GM18951 (cell line): ENCODE measurements at regions not wholly inside any gene's neighbourhood (a gene's known extent, or its start where the extent isn't known, plus 50 kb on each side); places are given as distances from the start of the nearest gene placed in this dataset.

Experiments used
- POLR2A ChIP-seq: IDR thresholded peaks from 4 replicates; pipeline ENCODE4 v1.6.1; 2011; ENCODE audit warnings: mild to moderate bottlenecking; ENCODE audit not compliant: insufficient read length, insufficient read depth; ENCODE audit errors: extremely low read depth
- in situ Hi-C: fragments of 300-500 bp; cut with MboI; formaldehyde crosslinking; loops from one replicate; pipeline ENCODE4 v1.12.0; 2022; ENCODE audit warnings: low sequenced_read_pairs, mixed read lengths, inconsistent platforms; ENCODE audit not compliant: unreplicated experiment

DNA sequence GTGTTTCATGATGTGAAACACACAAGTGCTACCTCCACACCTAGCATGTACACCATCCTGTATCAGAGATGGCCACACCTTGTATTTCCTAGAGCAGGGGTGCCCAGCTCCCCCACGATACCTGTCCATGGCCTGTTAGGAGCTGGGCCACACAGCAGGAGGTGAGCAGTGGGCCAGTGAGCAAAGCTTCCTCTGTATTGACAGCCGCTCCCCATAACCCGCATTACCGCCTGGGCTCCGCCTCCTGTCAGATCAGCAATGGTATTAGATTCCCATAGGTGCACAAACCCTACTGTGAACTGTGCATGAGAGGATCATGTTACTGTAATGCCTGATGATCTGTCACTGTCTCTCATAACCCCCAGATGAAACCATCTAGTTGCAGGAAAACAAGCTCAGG, 145.6 kb upstream of the RNF32 start:
- in situ Hi-C loops: no loop called here
- no peak for TF ChIP-seq POLR2A

- in situ Hi-C loops: no loop called here
- TF ChIP-seq POLR2A: no peak
These were observed 146.6 kb upstream of the RNF32 start for GRCh38 chr7:156493942-156494341.

DNA sequence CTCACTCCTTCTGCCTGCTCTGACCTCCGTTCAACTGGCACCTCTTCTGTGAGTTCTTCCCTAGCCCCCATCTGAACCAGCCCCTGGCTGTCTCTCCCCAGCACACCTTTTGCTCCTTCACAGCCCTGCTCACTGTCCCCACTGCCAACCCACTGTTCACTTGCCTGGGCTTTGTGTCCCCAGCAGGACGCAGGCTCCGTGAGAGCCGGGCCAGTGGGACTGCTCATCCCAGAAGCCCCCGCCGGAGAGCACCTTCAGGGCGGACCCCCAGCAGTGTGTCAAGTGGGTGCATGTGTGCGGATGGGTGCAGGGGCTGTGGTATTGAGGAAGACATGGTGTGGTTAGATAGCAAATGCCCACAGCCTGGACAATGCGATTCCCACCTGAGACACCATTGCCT, 148.4 kb upstream of the RNF32 start:
- in situ Hi-C loops: no loop called here
- TF ChIP-seq POLR2A: no peak

- in situ Hi-C loops: no loop called here
- no peak for TF ChIP-seq POLR2A
These were observed 149.1 kb upstream of the RNF32 start for GRCh38 chr7:156491435-156491834.

GRCh38 chr7:156490021-156490800, 150.4 kb upstream of the RNF32 start:
- no peak for TF ChIP-seq POLR2A
- in situ Hi-C loops: no loop called here

DNA sequence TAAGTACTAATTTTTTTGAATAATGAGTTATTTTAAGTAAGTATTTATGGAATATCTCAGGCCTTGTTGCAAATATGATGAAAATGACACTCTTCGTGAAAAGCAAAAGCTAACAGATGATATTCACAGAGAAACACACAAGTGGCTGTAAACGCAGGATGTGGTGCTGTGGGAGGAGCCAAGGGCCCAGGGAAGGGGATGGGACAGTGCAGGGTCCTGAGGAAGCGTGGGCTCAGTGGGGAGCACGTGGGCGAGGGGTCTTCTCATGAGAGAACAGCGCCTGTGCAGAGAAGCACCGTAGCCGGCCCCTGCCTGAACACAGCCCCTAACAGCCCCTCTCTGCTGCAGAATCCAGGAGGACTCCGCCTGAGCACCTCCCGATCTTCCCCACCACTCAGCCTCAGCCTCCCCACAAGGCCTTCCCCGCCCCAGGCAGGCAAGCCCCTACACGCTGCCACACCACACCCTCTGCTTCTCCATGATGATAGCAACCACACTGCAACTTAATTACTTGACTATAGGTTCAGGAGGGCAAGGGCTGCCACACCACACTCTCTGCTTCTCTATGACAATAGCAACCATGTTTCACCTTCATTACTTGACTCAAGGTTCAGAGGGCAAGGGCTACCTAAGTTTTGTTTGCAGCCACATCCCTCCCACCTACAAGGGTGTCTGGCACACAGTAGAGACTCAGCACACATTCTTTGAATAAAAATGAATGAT, 152.6 kb upstream of the RNF32 start:
- in situ Hi-C loops: no loop called here
- TF ChIP-seq POLR2A: no peak

GRCh38 chr7:156480671-156481070, 159.9 kb upstream of the RNF32 start:
- in situ Hi-C loops: no loop called here
- no peak for TF ChIP-seq POLR2A

DNA sequence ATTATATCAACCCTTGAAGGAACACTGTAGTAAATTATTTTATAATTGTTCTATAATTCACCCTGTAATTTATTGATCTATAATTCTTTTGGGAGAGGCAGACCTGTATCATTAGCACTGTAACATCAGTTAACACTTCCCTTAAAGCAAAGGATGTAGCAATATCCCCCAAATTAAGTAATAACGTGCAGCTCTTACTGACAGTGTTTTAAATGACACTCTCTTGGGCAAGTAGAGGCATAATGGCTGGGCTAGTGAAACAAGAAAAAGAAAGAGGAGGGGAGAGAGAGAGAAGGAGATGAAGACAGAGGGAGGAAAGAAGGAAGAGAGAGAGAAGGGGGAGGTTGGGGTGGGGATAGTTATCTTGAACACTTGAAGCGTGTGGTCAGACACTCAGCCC, 161.0 kb upstream of the RNF32 start:
- no peak for TF ChIP-seq POLR2A
- in situ Hi-C loops: loop anchor here (10.0 kb wide), 1 partner anchor 665 kb away; the partner anchor contains the start of gene SHH

DNA sequence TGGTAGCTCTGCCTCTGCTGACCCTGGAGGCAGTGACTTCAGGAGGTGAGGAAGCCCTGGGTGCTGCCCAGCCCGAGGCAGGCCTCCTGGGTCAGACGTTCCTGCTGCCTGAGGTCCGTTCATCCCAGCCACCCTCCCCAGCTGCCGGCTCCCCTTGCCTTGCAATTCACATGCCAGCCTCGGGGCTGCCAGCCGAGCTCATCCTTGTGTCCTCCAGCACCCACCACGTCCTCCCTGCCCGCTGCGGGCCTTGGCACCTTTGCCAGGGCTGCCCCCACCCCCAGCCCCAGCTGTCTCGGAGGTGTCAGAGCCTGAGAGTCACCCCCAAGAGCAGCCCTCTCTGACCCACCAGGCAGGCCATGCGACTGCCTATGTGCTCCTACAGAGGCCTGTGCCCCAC, 162.1 kb upstream of the RNF32 start:
- in situ Hi-C loops: loop anchor here (10.0 kb wide), 1 partner anchor 664 kb away; the partner anchor contains the start of gene SHH
- no peak for TF ChIP-seq POLR2A

DNA sequence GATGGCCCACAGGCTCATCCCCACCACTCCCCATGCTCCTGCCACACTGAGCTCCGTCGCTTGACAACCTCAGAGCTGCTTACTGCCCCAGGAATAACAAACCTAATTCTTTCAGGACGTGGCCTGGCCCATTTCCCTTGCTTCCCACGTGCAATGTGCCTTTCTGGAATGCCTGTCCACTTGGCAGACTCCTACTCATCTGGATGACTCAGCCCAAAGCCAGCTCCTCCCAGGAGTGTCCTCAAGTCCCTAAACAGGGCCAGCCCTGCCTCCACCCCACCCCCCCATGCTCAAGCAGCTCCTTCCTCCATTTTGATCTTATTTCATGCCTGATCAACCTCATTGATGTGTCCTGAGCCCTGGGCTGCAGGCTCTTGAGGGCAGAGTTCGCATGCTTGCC, 164.9 kb upstream of the RNF32 start:
- in situ Hi-C loops: loop anchor here (10.0 kb wide), 1 partner anchor 661 kb away; the partner anchor contains the start of gene SHH
- no peak for TF ChIP-seq POLR2A

GRCh38 chr7:156475179-156475578, 165.4 kb upstream of the RNF32 start:
- in situ Hi-C loops: loop anchor here (10.0 kb wide), 1 partner anchor 660 kb away; the partner anchor contains the start of gene SHH
- no peak for TF ChIP-seq POLR2A

GRCh38 chr7:156474241-156474743, 166.3 kb upstream of the RNF32 start:
- no peak for TF ChIP-seq POLR2A
- in situ Hi-C loops: loop anchor here (10.0 kb wide), 1 partner anchor 659 kb away; the partner anchor contains the start of gene SHH

DNA sequence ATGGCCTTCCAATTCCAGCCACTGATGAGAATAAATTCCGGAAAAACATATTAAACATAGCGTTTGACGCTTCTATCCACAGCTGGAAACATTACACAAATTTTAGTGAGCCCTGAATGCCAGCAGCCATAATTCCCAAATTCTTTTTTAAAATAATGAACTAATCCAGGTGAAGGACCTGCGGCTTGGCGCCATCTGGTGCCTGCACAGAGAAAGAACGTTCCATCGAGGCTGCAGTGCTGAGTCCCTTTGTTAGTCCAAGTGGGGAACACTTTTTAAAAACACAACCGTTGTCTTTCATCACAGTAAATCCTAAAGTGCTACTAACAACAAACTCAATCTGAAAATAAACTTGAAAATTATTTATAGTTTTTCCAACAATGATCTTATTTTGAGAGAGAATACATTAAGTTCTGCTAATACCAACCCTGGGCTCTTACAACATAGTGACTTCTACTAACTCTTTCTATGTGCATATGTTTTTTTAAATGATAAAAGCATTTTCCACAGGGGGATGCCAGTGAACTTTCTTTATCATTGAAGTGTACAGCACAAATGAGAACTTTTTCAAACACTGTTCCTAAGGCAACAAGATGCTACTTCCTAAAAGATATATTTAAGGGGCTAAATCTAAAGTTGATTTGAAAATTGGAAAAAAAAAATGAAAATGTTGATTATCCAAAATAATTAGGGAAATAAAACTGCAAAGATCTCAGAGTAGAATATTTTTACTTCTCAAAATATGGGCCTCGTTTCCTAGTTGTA, 166.9 kb upstream of the RNF32 start:
- no peak for TF ChIP-seq POLR2A
- in situ Hi-C loops: loop anchor here (10.0 kb wide), 1 partner anchor 659 kb away; the partner anchor contains the start of gene SHH
